Astrocyte of the cerebellum (primary cell): ENCODE measurements at regions not wholly inside any gene's neighbourhood (a gene's known extent, or its start where the extent isn't known, plus 50 kb on each side); places are given as distances from the start of the nearest gene placed in this dataset.

Experiments
- DNase-seq: peaks from one replicate; pipeline ENCODE4 v3.0.0-alpha.2; 2011; ENCODE audit warnings: low read depth
- H3K4me3 ChIP-seq: 2 replicates; pipeline ENCODE4 v1.5.1; 2011; ENCODE audit warnings: mild to moderate bottlenecking, low read depth, low read length, moderate library complexity
- CTCF ChIP-seq: IDR thresholded peaks from 2 replicates; pipeline ENCODE4 v1.5.1; 2012; ENCODE audit warnings: low read length, low read depth, moderate library complexity, mild to moderate bottlenecking; ENCODE audit errors: missing control alignments
- in situ Hi-C: cut with HindIII; loops from 2 replicates; pipeline ENCODE4 v1.10.0; 2017; ENCODE audit warnings: low sequenced_read_pairs

GRCh38 chr15:70557521-70558258, 205.7 kb downstream of the UACA start:
- in situ Hi-C loops, result no loop called here
- no peak for DNase-seq
- no peak overlapping the region for H3K4me3 ChIP-seq
- TF ChIP-seq CTCF, result no peak

- in situ Hi-C loops, result no loop called here
- no peak for TF ChIP-seq CTCF
- DNase-seq, result no peak
- no peak overlapping the region for H3K4me3 ChIP-seq
Measured at GRCh38 chr15:70556779-70557178, 206.6 kb downstream of the UACA start.

GRCh38 chr15:70556151-70556741, 207.1 kb downstream of the UACA start:
- H3K4me3 ChIP-seq, result no peak overlapping the region
- in situ Hi-C loops, result no loop called here
- no peak for DNase-seq
- TF ChIP-seq CTCF, result no peak

- no peak overlapping the region for H3K4me3 ChIP-seq
- TF ChIP-seq CTCF, result no peak
- in situ Hi-C loops, result no loop called here
- no peak for DNase-seq
Measured at GRCh38 chr15:70555713-70556112, 207.6 kb downstream of the UACA start.

GRCh38 chr15:70547846-70548487, 215.4 kb downstream of the UACA start:
- TF ChIP-seq CTCF, result no peak
- DNase-seq, result no peak
- no peak overlapping the region for H3K4me3 ChIP-seq
- in situ Hi-C loops, result no loop called here

- in situ Hi-C loops, result no loop called here
- TF ChIP-seq CTCF, result no peak
Measured at GRCh38 chr15:70545526-70545925, 217.8 kb downstream of the UACA start.

More at GRCh38 chr15:70545526-70545925, 217.8 kb downstream of the UACA start:
- DNase-seq, result no peak
- H3K4me3 ChIP-seq, result no peak overlapping the region
